GM23338 (cell line): ENCODE measurements at regions not wholly inside any gene's neighbourhood (a gene's known extent, or its start where the extent isn't known, plus 50 kb on each side); places are given as distances from the start of the nearest gene placed in this dataset.

Source experiments
- CREB1 ChIP-seq: fragments of 250-450 bp; sonication (Bioruptor Pico); IDR thresholded peaks from 2 replicates; pipeline ENCODE4 v1.5.0; 2020; ENCODE audit warnings: low read depth, mild to moderate bottlenecking, moderate library complexity
- CTCF ChIP-seq, 2 experiments: fragments of 200-600 bp in 1 of 2; sonication (generic) in 1 of 2; conservative IDR thresholded peaks; 2 replicates each; pipeline versions ENCODE4 v1.5.1 to v1.6.1; 2016 to 2017; ENCODE audit warnings: antibody characterized with exemption in 2 of 2, low read depth in 2 of 2, mild to moderate bottlenecking in 2 of 2, moderate library complexity in 1 of 2
- EZH2 ChIP-seq: fragments of 200-600 bp; sonication (generic); IDR thresholded peaks from one replicate; pipeline ENCODE4 v1.8.0; 2017; ENCODE audit warnings: antibody characterized with exemption, mild to moderate bottlenecking, low read depth; ENCODE audit not compliant: unreplicated experiment
- EZH2phosphoT487 ChIP-seq: fragments of 200-600 bp; sonication (generic); IDR thresholded peaks from one replicate; pipeline ENCODE4 v1.8.1; 2018; ENCODE audit warnings: antibody characterized with exemption; ENCODE audit not compliant: unreplicated experiment
- POLR2AphosphoS5 ChIP-seq: IDR thresholded peaks from 2 replicates; pipeline ENCODE4 v1.6.1; 2016; ENCODE audit warnings: antibody characterized with exemption, low read depth
- TF ChIP-seq, protein P1 (sequence below): IDR thresholded peaks from one replicate; pipeline ENCODE4 v1.6.1; 2018; ENCODE audit warnings: antibody characterized with exemption; ENCODE audit not compliant: unreplicated experiment

- TF ChIP-seq CTCF (conservative IDR thresholded peaks at IDR 0.05; ENCODE audit: low read depth in 2 of 2): no peak
- TF ChIP-seq EZH2phosphoT487: no peak
- TF ChIP-seq, protein P1, sequence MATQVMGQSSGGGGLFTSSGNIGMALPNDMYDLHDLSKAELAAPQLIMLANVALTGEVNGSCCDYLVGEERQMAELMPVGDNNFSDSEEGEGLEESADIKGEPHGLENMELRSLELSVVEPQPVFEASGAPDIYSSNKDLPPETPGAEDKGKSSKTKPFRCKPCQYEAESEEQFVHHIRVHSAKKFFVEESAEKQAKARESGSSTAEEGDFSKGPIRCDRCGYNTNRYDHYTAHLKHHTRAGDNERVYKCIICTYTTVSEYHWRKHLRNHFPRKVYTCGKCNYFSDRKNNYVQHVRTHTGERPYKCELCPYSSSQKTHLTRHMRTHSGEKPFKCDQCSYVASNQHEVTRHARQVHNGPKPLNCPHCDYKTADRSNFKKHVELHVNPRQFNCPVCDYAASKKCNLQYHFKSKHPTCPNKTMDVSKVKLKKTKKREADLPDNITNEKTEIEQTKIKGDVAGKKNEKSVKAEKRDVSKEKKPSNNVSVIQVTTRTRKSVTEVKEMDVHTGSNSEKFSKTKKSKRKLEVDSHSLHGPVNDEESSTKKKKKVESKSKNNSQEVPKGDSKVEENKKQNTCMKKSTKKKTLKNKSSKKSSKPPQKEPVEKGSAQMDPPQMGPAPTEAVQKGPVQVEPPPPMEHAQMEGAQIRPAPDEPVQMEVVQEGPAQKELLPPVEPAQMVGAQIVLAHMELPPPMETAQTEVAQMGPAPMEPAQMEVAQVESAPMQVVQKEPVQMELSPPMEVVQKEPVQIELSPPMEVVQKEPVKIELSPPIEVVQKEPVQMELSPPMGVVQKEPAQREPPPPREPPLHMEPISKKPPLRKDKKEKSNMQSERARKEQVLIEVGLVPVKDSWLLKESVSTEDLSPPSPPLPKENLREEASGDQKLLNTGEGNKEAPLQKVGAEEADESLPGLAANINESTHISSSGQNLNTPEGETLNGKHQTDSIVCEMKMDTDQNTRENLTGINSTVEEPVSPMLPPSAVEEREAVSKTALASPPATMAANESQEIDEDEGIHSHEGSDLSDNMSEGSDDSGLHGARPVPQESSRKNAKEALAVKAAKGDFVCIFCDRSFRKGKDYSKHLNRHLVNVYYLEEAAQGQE: no peak
- no peak for TF ChIP-seq CREB1 (CRISPR knock-in tag)
- no peak for TF ChIP-seq EZH2
- no peak for TF ChIP-seq POLR2AphosphoS5
These were observed 64.3 kb downstream of the FASLG start for GRCh38 chr1:172723251-172723650.
